ENCODE measurements at regions not wholly inside any gene's neighbourhood (a gene's known extent, or its start where the extent isn't known, plus 50 kb on each side); places are given as distances from the start of the nearest gene placed in this dataset.

GRCh38 chr11:27904358-27905055 is 203.4 kb downstream of the KIF18A start:
- peak; percentile 93 for DNase-seq (ENCODE audit: low read depth)

GRCh38 chr11:27902981-27903624 is 202.8 kb upstream of the BDNF start:
- peak; percentile 91 for DNase-seq (ENCODE audit: low read depth)

- no peak for DNase-seq (ENCODE audit: low read depth)
Measured at GRCh38 chr11:27898166-27898565, 197.9 kb upstream of the BDNF start.

GRCh38 chr11:27896096-27896495 is 195.8 kb upstream of the BDNF start:
- no peak for DNase-seq (ENCODE audit: low read depth)

GRCh38 chr11:27894552-27894951 is 194.3 kb upstream of the BDNF start:
- DNase-seq (ENCODE audit: low read depth) = no peak

- no peak for DNase-seq (ENCODE audit: low read depth)
Measured at GRCh38 chr11:27886857-27887256, 186.6 kb upstream of the BDNF start.

- no peak for DNase-seq (ENCODE audit: low read depth)
Measured at GRCh38 chr11:27882066-27882697, 181.9 kb upstream of the BDNF start.

GRCh38 chr11:27875831-27876775 is 175.8 kb upstream of the BDNF start:
- DNase-seq (ENCODE audit: low read depth) = no peak

GRCh38 chr11:27874998-27875830 is 175.0 kb upstream of the BDNF start:
- DNase-seq (ENCODE audit: low read depth) = no peak

- DNase-seq (ENCODE audit: low read depth) = no peak
Measured at GRCh38 chr11:27873664-27874063, 173.4 kb upstream of the BDNF start.

GRCh38 chr11:27871056-27871455 is 170.8 kb upstream of the BDNF start:
- no peak for DNase-seq (ENCODE audit: low read depth)

- no peak for DNase-seq (ENCODE audit: low read depth)
Measured at GRCh38 chr11:27869701-27870100, 169.4 kb upstream of the BDNF start.

GRCh38 chr11:27868709-27869108 is 168.5 kb upstream of the BDNF start:
- no peak for DNase-seq (ENCODE audit: low read depth)

GRCh38 chr11:27868226-27868625 is 168.0 kb upstream of the BDNF start:
- no peak for DNase-seq (ENCODE audit: low read depth)

- no peak for DNase-seq (ENCODE audit: low read depth)
Measured at GRCh38 chr11:27865105-27865504, 164.8 kb upstream of the BDNF start.

- DNase-seq (ENCODE audit: low read depth) = no peak
Measured at GRCh38 chr11:27864611-27865010, 164.4 kb upstream of the BDNF start.

- no peak for DNase-seq (ENCODE audit: low read depth)
Measured at GRCh38 chr11:27864091-27864491, 163.8 kb upstream of the BDNF start.

GRCh38 chr11:27863637-27864036 is 163.4 kb upstream of the BDNF start:
- no peak for DNase-seq (ENCODE audit: low read depth)

- peak; percentile 94 for DNase-seq (ENCODE audit: low read depth)
Measured at GRCh38 chr11:27861706-27862430, 161.6 kb upstream of the BDNF start.

GRCh38 chr11:27860811-27861210 is 160.6 kb upstream of the BDNF start:
- no peak for DNase-seq (ENCODE audit: low read depth)

- DNase-seq (ENCODE audit: low read depth) = no peak
Measured at GRCh38 chr11:27858866-27859265, 158.6 kb upstream of the BDNF start.
